Liver (tissue), 3 donors: ENCODE measurements at regions not wholly inside any gene's neighbourhood (a gene's known extent, or its start where the extent isn't known, plus 50 kb on each side); places are given as distances from the start of the nearest gene placed in this dataset.

ENCODE experiments used
- ATF3 ChIP-seq: IDR thresholded peaks from 2 replicates; pipeline ENCODE4 v1.6.1; 2016; ENCODE audit warnings: antibody characterized with exemption
- EGR1 ChIP-seq, 2 donors: IDR thresholded peaks; 2 replicates each; pipeline ENCODE4 v1.6.1; 2016 to 2018; ENCODE audit warnings: antibody characterized with exemption in 2 of 2, low read depth in 2 of 2
- GABPA ChIP-seq, 2 donors: IDR thresholded peaks in 1 of 2; conservative IDR thresholded peaks in 1 of 2; 2 replicates each; pipeline ENCODE4 v1.6.1; 2016; ENCODE audit warnings: antibody characterized with exemption in 2 of 2, mild to moderate bottlenecking in 1 of 2, moderate library complexity in 1 of 2
- HNF4A ChIP-seq, 2 donors: conservative IDR thresholded peaks; 2 replicates each; pipeline ENCODE4 v1.6.1; 2016; ENCODE audit warnings: antibody characterized with exemption in 2 of 2, mild to moderate bottlenecking in 2 of 2
- JUND ChIP-seq, 2 donors: IDR thresholded peaks; 2 replicates each; pipeline ENCODE4 v1.6.1; 2016; ENCODE audit warnings: antibody characterized with exemption in 2 of 2
- MAX ChIP-seq: IDR thresholded peaks from 2 replicates; pipeline ENCODE4 v1.6.1; 2016; ENCODE audit warnings: antibody characterized with exemption
- RAD21 ChIP-seq, 2 donors: IDR thresholded peaks; 2 replicates each; pipeline ENCODE4 v1.6.1; 2016; ENCODE audit warnings: antibody characterized with exemption in 2 of 2, mild to moderate bottlenecking in 2 of 2
- REST ChIP-seq: IDR thresholded peaks from 2 replicates; pipeline ENCODE4 v1.6.1; 2016; ENCODE audit warnings: antibody characterized with exemption, mild to moderate bottlenecking
- RXRA ChIP-seq, 2 donors: IDR thresholded peaks; 2 replicates each; pipeline ENCODE4 v1.6.1; 2017 to 2018; ENCODE audit warnings: antibody characterized with exemption in 2 of 2, mild to moderate bottlenecking in 1 of 2
- TAF1 ChIP-seq: conservative IDR thresholded peaks from 2 replicates; pipeline ENCODE4 v1.6.1; 2016; ENCODE audit warnings: antibody characterized with exemption, mild to moderate bottlenecking
- YY1 ChIP-seq: IDR thresholded peaks from 2 replicates; pipeline ENCODE4 v1.6.1; 2016; ENCODE audit warnings: antibody characterized with exemption, mild to moderate bottlenecking
- ZBTB33 ChIP-seq: IDR thresholded peaks from 2 replicates; pipeline ENCODE4 v1.6.1; 2016; ENCODE audit warnings: antibody characterized with exemption
- TF ChIP-seq, protein P1 (sequence below): fragments of 150-350 bp; IDR thresholded peaks from 2 replicates; pipeline ENCODE4 v1.5.1; 2017; ENCODE audit warnings: improper control_type of control experiment, low read depth, low read length; ENCODE audit not compliant: missing input control
- donor health status: healthy.
- donor health status: healthy.

- TF ChIP-seq MAX: no peak
- TF ChIP-seq, protein P1, sequence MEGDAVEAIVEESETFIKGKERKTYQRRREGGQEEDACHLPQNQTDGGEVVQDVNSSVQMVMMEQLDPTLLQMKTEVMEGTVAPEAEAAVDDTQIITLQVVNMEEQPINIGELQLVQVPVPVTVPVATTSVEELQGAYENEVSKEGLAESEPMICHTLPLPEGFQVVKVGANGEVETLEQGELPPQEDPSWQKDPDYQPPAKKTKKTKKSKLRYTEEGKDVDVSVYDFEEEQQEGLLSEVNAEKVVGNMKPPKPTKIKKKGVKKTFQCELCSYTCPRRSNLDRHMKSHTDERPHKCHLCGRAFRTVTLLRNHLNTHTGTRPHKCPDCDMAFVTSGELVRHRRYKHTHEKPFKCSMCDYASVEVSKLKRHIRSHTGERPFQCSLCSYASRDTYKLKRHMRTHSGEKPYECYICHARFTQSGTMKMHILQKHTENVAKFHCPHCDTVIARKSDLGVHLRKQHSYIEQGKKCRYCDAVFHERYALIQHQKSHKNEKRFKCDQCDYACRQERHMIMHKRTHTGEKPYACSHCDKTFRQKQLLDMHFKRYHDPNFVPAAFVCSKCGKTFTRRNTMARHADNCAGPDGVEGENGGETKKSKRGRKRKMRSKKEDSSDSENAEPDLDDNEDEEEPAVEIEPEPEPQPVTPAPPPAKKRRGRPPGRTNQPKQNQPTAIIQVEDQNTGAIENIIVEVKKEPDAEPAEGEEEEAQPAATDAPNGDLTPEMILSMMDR: no peak
- no peak for TF ChIP-seq REST
- no peak for TF ChIP-seq GABPA (IDR thresholded peaks at IDR 0.05 in 1 of 2, conservative IDR thresholded peaks at IDR 0.05 in 1 of 2)
- no peak for TF ChIP-seq TAF1
- TF ChIP-seq YY1: no peak
- no peak for TF ChIP-seq EGR1 (IDR thresholded peaks at IDR 0.05; ENCODE audit: low read depth in 2 of 2)
- TF ChIP-seq JUND (IDR thresholded peaks at IDR 0.05): no peak
- TF ChIP-seq RAD21 (IDR thresholded peaks at IDR 0.05): no peak
- TF ChIP-seq ATF3: no peak
- no peak for TF ChIP-seq ZBTB33
- TF ChIP-seq HNF4A (conservative IDR thresholded peaks at IDR 0.05): no peak
- TF ChIP-seq RXRA (IDR thresholded peaks at IDR 0.05): no peak
Observed at GRCh38 chr3:162103808-162104207, 607.2 kb downstream of the OTOL1 start.
